Fibroblast of lung (primary cell): ENCODE measurements at regions not wholly inside any gene's neighbourhood (a gene's known extent, or its start where the extent isn't known, plus 50 kb on each side); places are given as distances from the start of the nearest gene placed in this dataset.

ENCODE experiments used
- DNase-seq, 2 donors: peaks; one replicate each; pipeline versions ENCODE4 v3.0.0 to v3.0.0-alpha.2; 2010; ENCODE audit warnings: low read depth in 2 of 2
- H2AFZ ChIP-seq: 2 replicates; pipeline ENCODE4 v1.5.1; 2012; ENCODE audit warnings: low read length, control low read depth, inconsistent platforms
- H3K27ac ChIP-seq: 2 replicates; pipeline ENCODE4 v1.5.1; 2011; ENCODE audit warnings: low read length, control low read depth; ENCODE audit not compliant: insufficient read depth
- H3K27me3 ChIP-seq: 2 replicates; pipeline ENCODE4 v1.5.1; 2011; ENCODE audit warnings: mild to moderate bottlenecking, low read length; ENCODE audit not compliant: control insufficient read depth, insufficient read depth
- H3K36me3 ChIP-seq: 2 replicates; pipeline ENCODE4 v1.5.1; 2011; ENCODE audit warnings: low read length; ENCODE audit not compliant: control insufficient read depth, insufficient read depth
- H3K4me1 ChIP-seq: 2 replicates; pipeline ENCODE4 v1.5.1; 2011; ENCODE audit warnings: low read length; ENCODE audit not compliant: control insufficient read depth, insufficient read depth; ENCODE audit errors: extremely low read depth
- H3K4me2 ChIP-seq: 2 replicates; pipeline ENCODE4 v1.5.1; 2011; ENCODE audit warnings: low read length, control low read depth; ENCODE audit not compliant: insufficient read depth; ENCODE audit errors: extremely low read depth
- H3K4me3 ChIP-seq, 4 experiments: fragments of 200-600 bp in 1 of 4; sonication (generic) in 1 of 4; replicated peaks in 1 of 4; 2 replicates each; pipeline ENCODE4 v1.5.1; 2011 to 2016; ENCODE audit warnings: low read length in 4 of 4, low read depth in 3 of 4, mild to moderate bottlenecking in 3 of 4, control low read depth in 2 of 4, inconsistent platforms in 1 of 4, mixed read lengths in 1 of 4; ENCODE audit not compliant: insufficient read depth in 1 of 4; ENCODE audit errors: control extremely low read depth in 1 of 4
- H3K79me2 ChIP-seq: 2 replicates; pipeline ENCODE4 v1.5.1; 2012; ENCODE audit warnings: mild to moderate bottlenecking, low read length, inconsistent platforms; ENCODE audit not compliant: control insufficient read depth, insufficient read depth
- H3K9ac ChIP-seq: 2 replicates; pipeline ENCODE4 v1.5.1; 2011; ENCODE audit warnings: mild to moderate bottlenecking, low read length, control low read depth; ENCODE audit not compliant: insufficient read depth
- H3K9me3 ChIP-seq: 2 replicates; pipeline ENCODE4 v1.5.1; 2012; ENCODE audit warnings: low read depth, low read length; ENCODE audit not compliant: control insufficient read depth, insufficient read depth
- H4K20me1 ChIP-seq: 2 replicates; pipeline ENCODE4 v1.5.1; 2011; ENCODE audit warnings: low read length; ENCODE audit not compliant: control insufficient read depth, insufficient read depth; ENCODE audit errors: extremely low read depth
- CTCF ChIP-seq, 2 donors: IDR thresholded peaks in 1 of 2; conservative IDR thresholded peaks in 1 of 2; 1 replicate in 1 of 2; 2 replicates in 1 of 2; pipeline ENCODE4 v1.5.1; 2011 to 2012; ENCODE audit warnings: low read length in 2 of 2, control low read depth in 1 of 2, inconsistent platforms in 1 of 2, low read depth in 1 of 2, mild to moderate bottlenecking in 1 of 2
- EZH2 ChIP-seq: IDR thresholded peaks from 2 replicates; pipeline ENCODE4 v1.5.1; 2012; ENCODE audit warnings: low read length, control low read depth, mild to moderate bottlenecking; ENCODE audit errors: missing control alignments

GRCh38 chr2:20897047-20897446, 74.1 kb upstream of the LDAH start:
- Histone ChIP-seq H3K27ac (no peak overlapping the region), H3K36me3 (no peaks in the 10 kb centered on the region), H3K27me3 (no peaks in the 10 kb centered on the region), H2AFZ (no peak overlapping the region), H3K4me1 (no peaks in the 10 kb centered on the region), H3K4me3 (no peak overlapping the region), H3K79me2 (no peaks in the 10 kb centered on the region), H3K4me2 (no peak overlapping the region), H3K9ac (no peak overlapping the region), H4K20me1 (no peaks in the 10 kb centered on the region), H3K9me3 (no peaks in the 10 kb centered on the region)
- DNase-seq: no peak
- TF ChIP-seq EZH2: no peak

GRCh38 chr2:20884829-20885228, 61.9 kb upstream of the LDAH start:
- Histone ChIP-seq H3K9ac (no peak overlapping the region), H3K79me2 (no peaks in the 10 kb centered on the region), H3K4me2 (no peak overlapping the region), H3K27ac (no peak overlapping the region), H4K20me1 (no peaks in the 10 kb centered on the region), H3K27me3 (no peaks in the 10 kb centered on the region), H3K4me1 (no peaks in the 10 kb centered on the region), H3K36me3 (no peaks in the 10 kb centered on the region), H3K9me3 (no peaks in the 10 kb centered on the region), H3K4me3 (no peak overlapping the region), H2AFZ (no peak overlapping the region)
- TF ChIP-seq CTCF (conservative IDR thresholded peaks at IDR 0.05 in 1 of 2, IDR thresholded peaks at IDR 0.05 in 1 of 2; ENCODE audit: low read depth in 1 of 2, low read length in 2 of 2) (no peak), EZH2 (no peak)
- DNase-seq: no peak

- Histone ChIP-seq H3K4me2 (no peak overlapping the region), H3K36me3 (no peaks in the 10 kb centered on the region), H3K27me3 (no peaks in the 10 kb centered on the region), H2AFZ (no peak overlapping the region), H3K4me1 (no peaks in the 10 kb centered on the region), H3K79me2 (no peaks in the 10 kb centered on the region), H3K4me3 (no peak overlapping the region), H3K27ac (no peak overlapping the region), H3K9ac (no peak overlapping the region), H4K20me1 (no peaks in the 10 kb centered on the region), H3K9me3 (no peaks in the 10 kb centered on the region)
- DNase-seq: no peak
- TF ChIP-seq EZH2 (no peak), CTCF (conservative IDR thresholded peaks at IDR 0.05 in 1 of 2, IDR thresholded peaks at IDR 0.05 in 1 of 2; ENCODE audit: low read depth in 1 of 2, low read length in 2 of 2) (no peak)
These were observed 59.7 kb upstream of the LDAH start for GRCh38 chr2:20882466-20883170.
